ENCODE measurements at regions not wholly inside any gene's neighbourhood (a gene's known extent, or its start where the extent isn't known, plus 50 kb on each side); places are given as distances from the start of the nearest gene placed in this dataset.

GRCh38 chr18:76580288-76580962 lies 85.4 kb upstream of the ZNF516 start:
- FAIRE-seq (no peak), DNase-seq (ENCODE audit: insufficient read length, low spot score) (no peak)

- DNase-seq (ENCODE audit: insufficient read length, low spot score) (no peak), FAIRE-seq (no peak)
These were observed 84.3 kb upstream of the ZNF516 start for GRCh38 chr18:76579301-76579695.

- no peak for FAIRE-seq
These were observed 83.7 kb upstream of the ZNF516 start for GRCh38 chr18:76578571-76579300.

GRCh38 chr18:76573325-76574025 lies 78.4 kb upstream of the ZNF516 start:
- no peak for DNase-seq (ENCODE audit: insufficient read length, low spot score)

More at GRCh38 chr18:76578571-76579300, 83.7 kb upstream of the ZNF516 start:
- no peak for DNase-seq (ENCODE audit: insufficient read length, low spot score)

GRCh38 chr18:76572518-76573247 lies 77.6 kb upstream of the ZNF516 start:
- no peak for DNase-seq (ENCODE audit: insufficient read length, low spot score)
- no peak for FAIRE-seq

More at GRCh38 chr18:76573325-76574025, 78.4 kb upstream of the ZNF516 start:
- FAIRE-seq = no peak

GRCh38 chr18:76571689-76572088 lies 76.6 kb upstream of the ZNF516 start:
- no peak for FAIRE-seq

GRCh38 chr18:76570856-76571255 lies 75.8 kb upstream of the ZNF516 start:
- FAIRE-seq = no peak
- no peak for DNase-seq (ENCODE audit: insufficient read length, low spot score)

More at GRCh38 chr18:76571689-76572088, 76.6 kb upstream of the ZNF516 start:
- no peak for DNase-seq (ENCODE audit: insufficient read length, low spot score)

- FAIRE-seq = no peak
- no peak for DNase-seq (ENCODE audit: insufficient read length, low spot score)
These were observed 74.8 kb upstream of the ZNF516 start for GRCh38 chr18:76569644-76570419.

- DNase-seq (ENCODE audit: insufficient read length, low spot score) (no peak), FAIRE-seq (no peak)
These were observed 73.7 kb upstream of the ZNF516 start for GRCh38 chr18:76568731-76569130.

GRCh38 chr18:76567835-76568445 lies 72.9 kb upstream of the ZNF516 start:
- DNase-seq (ENCODE audit: insufficient read length, low spot score) = no peak
- no peak for FAIRE-seq

- DNase-seq (ENCODE audit: insufficient read length, low spot score) (no peak), FAIRE-seq (no peak)
These were observed 71.9 kb upstream of the ZNF516 start for GRCh38 chr18:76566987-76567386.

- no peak for FAIRE-seq
These were observed 70.5 kb upstream of the ZNF516 start for GRCh38 chr18:76565238-76566173.

GRCh38 chr18:76564655-76565237 lies 69.7 kb upstream of the ZNF516 start:
- FAIRE-seq = no peak
- no peak for DNase-seq (ENCODE audit: insufficient read length, low spot score)

More at GRCh38 chr18:76565238-76566173, 70.5 kb upstream of the ZNF516 start:
- peak; percentile 72 for DNase-seq (ENCODE audit: insufficient read length, low spot score)

GRCh38 chr18:76564117-76564516 lies 69.1 kb upstream of the ZNF516 start:
- FAIRE-seq = no peak
- DNase-seq (ENCODE audit: insufficient read length, low spot score) = peak; percentile 25

- DNase-seq (ENCODE audit: insufficient read length, low spot score) (no peak), FAIRE-seq (no peak)
These were observed 67.5 kb upstream of the ZNF516 start for GRCh38 chr18:76562286-76563122.

GRCh38 chr18:76558881-76559667 lies 64.0 kb upstream of the ZNF516 start:
- no peak for FAIRE-seq

More at GRCh38 chr18:76558881-76559667, 64.0 kb upstream of the ZNF516 start:
- no peak for DNase-seq (ENCODE audit: insufficient read length, low spot score)
